ENCODE measurements at regions not wholly inside any gene's neighbourhood (a gene's known extent, or its start where the extent isn't known, plus 50 kb on each side); places are given as distances from the start of the nearest gene placed in this dataset.

GRCh38 chr7:45391618-45392451 lies 182.3 kb upstream of the ADCY1 start:
- TF ChIP-seq POLR2A (IDR thresholded peaks at IDR 0.05; ENCODE audit: low read depth, low read length): no peak
- FAIRE-seq (no peak), DNase-seq (ENCODE audit: insufficient read length, low spot score) (no peak)

GRCh38 chr7:45394117-45394708 lies 180.0 kb upstream of the ADCY1 start:
- no peak for DNase-seq (ENCODE audit: insufficient read length, low spot score)
- FAIRE-seq: no peak
- no peak for TF ChIP-seq POLR2A (IDR thresholded peaks at IDR 0.05; ENCODE audit: low read depth, low read length)

- TF ChIP-seq POLR2A (IDR thresholded peaks at IDR 0.05; ENCODE audit: low read depth, low read length): no peak
- FAIRE-seq (no peak), DNase-seq (ENCODE audit: insufficient read length, low spot score) (no peak)
Observed at GRCh38 chr7:45399069-45399468, 175.1 kb upstream of the ADCY1 start.

- no peak for TF ChIP-seq POLR2A (IDR thresholded peaks at IDR 0.05; ENCODE audit: low read depth, low read length)
- FAIRE-seq (no peak), DNase-seq (ENCODE audit: insufficient read length, low spot score) (no peak)
Observed at GRCh38 chr7:45400680-45401079, 173.5 kb upstream of the ADCY1 start.

GRCh38 chr7:45401155-45401554 lies 173.0 kb upstream of the ADCY1 start:
- no peak for FAIRE-seq
- no peak for TF ChIP-seq POLR2A (IDR thresholded peaks at IDR 0.05; ENCODE audit: low read depth, low read length)
- DNase-seq (ENCODE audit: insufficient read length, low spot score): no peak

- DNase-seq (ENCODE audit: insufficient read length, low spot score): no peak
- FAIRE-seq: no peak
- TF ChIP-seq POLR2A (IDR thresholded peaks at IDR 0.05; ENCODE audit: low read depth, low read length): no peak
Observed at GRCh38 chr7:45401851-45402250, 172.3 kb upstream of the ADCY1 start.

- no peak for DNase-seq (ENCODE audit: insufficient read length, low spot score)
- TF ChIP-seq POLR2A (IDR thresholded peaks at IDR 0.05; ENCODE audit: low read depth, low read length): no peak
Observed at GRCh38 chr7:45402480-45403218, 171.5 kb upstream of the ADCY1 start.

GRCh38 chr7:45404622-45405021 lies 169.5 kb upstream of the ADCY1 start:
- DNase-seq (ENCODE audit: insufficient read length, low spot score) (no peak), FAIRE-seq (no peak)
- TF ChIP-seq POLR2A (IDR thresholded peaks at IDR 0.05; ENCODE audit: low read depth, low read length): no peak

More at GRCh38 chr7:45402480-45403218, 171.5 kb upstream of the ADCY1 start:
- no peak for FAIRE-seq

- DNase-seq (ENCODE audit: insufficient read length, low spot score) (no peak), FAIRE-seq (no peak)
Observed at GRCh38 chr7:45407730-45408408, 166.3 kb upstream of the ADCY1 start.

GRCh38 chr7:45408409-45408737 lies 165.8 kb upstream of the ADCY1 start:
- FAIRE-seq: no peak
- no peak for DNase-seq (ENCODE audit: insufficient read length, low spot score)
- no peak for TF ChIP-seq POLR2A (IDR thresholded peaks at IDR 0.05; ENCODE audit: low read depth, low read length)

More at GRCh38 chr7:45407730-45408408, 166.3 kb upstream of the ADCY1 start:
- TF ChIP-seq POLR2A (IDR thresholded peaks at IDR 0.05; ENCODE audit: low read depth, low read length): no peak

GRCh38 chr7:45410893-45411292 lies 163.3 kb upstream of the ADCY1 start:
- no peak for DNase-seq (ENCODE audit: insufficient read length, low spot score)
- no peak for FAIRE-seq
- no peak for TF ChIP-seq POLR2A (IDR thresholded peaks at IDR 0.05; ENCODE audit: low read depth, low read length)

- no peak for TF ChIP-seq POLR2A (IDR thresholded peaks at IDR 0.05; ENCODE audit: low read depth, low read length)
- DNase-seq (ENCODE audit: insufficient read length, low spot score): no peak
- no peak for FAIRE-seq
Observed at GRCh38 chr7:45413419-45413818, 160.7 kb upstream of the ADCY1 start.

- FAIRE-seq: no peak
- no peak for DNase-seq (ENCODE audit: insufficient read length, low spot score)
- no peak for TF ChIP-seq POLR2A (IDR thresholded peaks at IDR 0.05; ENCODE audit: low read depth, low read length)
Observed at GRCh38 chr7:45414226-45414625, 159.9 kb upstream of the ADCY1 start.

GRCh38 chr7:45415265-45415664 lies 158.9 kb upstream of the ADCY1 start:
- DNase-seq (ENCODE audit: insufficient read length, low spot score) (no peak), FAIRE-seq (no peak)

More at GRCh38 chr7:45415265-45415664, 158.9 kb upstream of the ADCY1 start:
- no peak for TF ChIP-seq POLR2A (IDR thresholded peaks at IDR 0.05; ENCODE audit: low read depth, low read length)

Data from H54 (cell line).